ENCODE measurements at regions not wholly inside any gene's neighbourhood (a gene's known extent, or its start where the extent isn't known, plus 50 kb on each side); places are given as distances from the start of the nearest gene placed in this dataset.

GRCh38 chrX:99719140-99719539, 690.9 kb downstream of the PCDH19 start:
- Histone ChIP-seq H3K27ac (ENCODE audit: low read depth, low read length) (no peak overlapping the region), H3K4me2 (ENCODE audit: low read length) (no peak overlapping the region), H3K9me3 (ENCODE audit: control insufficient read depth in 1 of 2, insufficient read depth in 1 of 2, low read depth in 1 of 2, low read length in 2 of 2) (no peaks in the 10 kb centered on the region), H3K4me1 (ENCODE audit: control insufficient read depth in 1 of 2, insufficient read depth in 2 of 2, low read length in 2 of 2) (no peaks in the 10 kb centered on the region), H4K20me1 (ENCODE audit: insufficient read depth) (no peaks in the 10 kb centered on the region), H2AFZ (ENCODE audit: low read depth, low read length, poor library complexity, severe bottlenecking) (no peak overlapping the region), H3K79me2 (ENCODE audit: insufficient read depth, low read length) (no peaks in the 10 kb centered on the region), H3K9me2 (ENCODE audit: insufficient read depth) (no peaks in the 10 kb centered on the region), H3K4me3 (replicated peaks in 1 of 2; ENCODE audit: low read depth in 1 of 2, low read length in 2 of 2) (no peak overlapping the region), H3K9ac (ENCODE audit: low read length) (no peak overlapping the region), H3K36me3 (ENCODE audit: control insufficient read depth in 1 of 2, insufficient read depth in 2 of 2, low read length in 2 of 2) (no peaks in the 10 kb centered on the region), H3K27me3 (ENCODE audit: insufficient read depth, low read length) (no peaks in the 10 kb centered on the region)
- DNase-seq (ENCODE audit: low read depth, low spot score) (no peak), ATAC-seq (no peak)
- intact Hi-C loops (cut with micrococcal nuclease): no loop called here
- TF ChIP-seq SRF (IDR thresholded peaks at IDR 0.05; ENCODE audit: low read depth) (no peak), FOSL1 (IDR thresholded peaks at IDR 0.05; ENCODE audit: low read depth) (no peak), SIN3A (IDR thresholded peaks at IDR 0.05; ENCODE audit: low read depth) (no peak), ATF3 (IDR thresholded peaks at IDR 0.05) (no peak), CBX3 (IDR thresholded peaks at IDR 0.05; ENCODE audit: low read depth) (no peak), POLR2A (IDR thresholded peaks at IDR 0.05; ENCODE audit: borderline replicate concordance, extremely low read depth, insufficient read depth, insufficient read length) (no peak), EGR1 (IDR thresholded peaks at IDR 0.05; ENCODE audit: low read depth) (no peak), CEBPB (IDR thresholded peaks at IDR 0.05; ENCODE audit: low read depth) (no peak), CTCF (IDR thresholded peaks at IDR 0.05 in 2 of 3, conservative IDR thresholded peaks at IDR 0.05 in 1 of 3; ENCODE audit: borderline replicate concordance in 1 of 3, insufficient read depth in 1 of 3, low read depth in 2 of 3, low read length in 2 of 3) (no peak), ZBTB33 (IDR thresholded peaks at IDR 0.05; ENCODE audit: extremely low read depth, insufficient replicate concordance, low read length) (no peak), JUND (IDR thresholded peaks at IDR 0.05) (no peak), MAX (IDR thresholded peaks at IDR 0.05) (no peak)
- POLR2A ChIA-PET: no interaction called here
- CTCF ChIA-PET: no interaction called here
- RAD21 ChIA-PET (ENCODE audit: low non-redundant PET in 1 of 2, low total read pairs in 2 of 2, uncharacterized antibody in 2 of 2, unreplicated experiment in 2 of 2): no interaction called here
- no TSS peak for BruUV-seq (replicated peaks)
